ENCODE measurements at regions not wholly inside any gene's neighbourhood (a gene's known extent, or its start where the extent isn't known, plus 50 kb on each side); places are given as distances from the start of the nearest gene placed in this dataset.
"Not testable (repeated sequence)": the region's sequence is repeated elsewhere in the genome, so short reads cannot be mapped to it uniquely, and the experiment has no call there.

DNA sequence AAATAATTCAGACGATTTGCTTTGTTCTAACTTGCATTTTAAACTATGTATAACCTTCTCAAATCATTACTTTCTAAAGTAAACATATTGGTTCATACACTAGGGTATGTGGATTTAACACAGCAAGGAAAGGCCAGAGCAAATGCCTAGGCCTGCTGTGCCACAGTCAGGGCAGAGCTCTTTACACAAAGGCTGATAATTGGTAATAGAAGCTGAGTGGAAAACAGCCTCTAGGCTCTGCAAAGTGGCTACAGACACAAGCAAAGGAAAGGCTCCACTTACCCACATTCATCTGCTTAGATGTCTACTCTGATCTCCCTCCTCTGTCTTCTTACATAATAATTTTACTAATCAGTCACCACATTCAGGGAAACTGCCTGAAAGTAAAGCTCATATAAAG, 382.9 kb downstream of the OLFM4 start:
- no peak for FAIRE-seq

- FAIRE-seq: no peak
Observed at GRCh38 chr13:53415135-53415534, 386.5 kb downstream of the OLFM4 start.

DNA sequence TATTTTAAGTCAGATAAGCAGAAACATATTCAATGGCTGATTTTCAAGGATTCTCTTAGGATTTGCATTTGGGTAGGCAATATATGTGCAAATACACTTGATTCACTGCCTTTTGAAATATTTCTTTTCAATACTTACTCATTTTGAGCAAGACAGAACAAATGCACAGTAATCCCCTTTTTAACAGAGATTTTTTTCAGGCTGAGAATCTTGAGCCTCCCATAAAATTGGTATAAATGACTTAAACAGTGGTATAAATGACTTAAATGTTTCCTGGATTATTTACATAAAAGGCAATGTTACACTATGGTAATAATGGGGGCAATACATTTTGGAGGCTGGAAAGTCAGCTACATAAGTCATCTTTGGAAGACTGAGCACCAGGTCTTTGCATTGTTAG, 389.0 kb downstream of the OLFM4 start:
- no peak for FAIRE-seq

- peak; percentile 92 for FAIRE-seq
Observed at GRCh38 chr13:53422415-53422814, 393.8 kb downstream of the OLFM4 start.

GRCh38 chr13:53436396-53436795, 407.8 kb downstream of the OLFM4 start:
- no peak for FAIRE-seq

- FAIRE-seq: no peak
Observed at GRCh38 chr13:53439439-53440225, 411.0 kb downstream of the OLFM4 start.

- FAIRE-seq: no peak
Observed at GRCh38 chr13:53442979-53443378, 414.4 kb downstream of the OLFM4 start.

- no peak for FAIRE-seq
Observed at GRCh38 chr13:53445686-53446085, 417.1 kb downstream of the OLFM4 start.

DNA sequence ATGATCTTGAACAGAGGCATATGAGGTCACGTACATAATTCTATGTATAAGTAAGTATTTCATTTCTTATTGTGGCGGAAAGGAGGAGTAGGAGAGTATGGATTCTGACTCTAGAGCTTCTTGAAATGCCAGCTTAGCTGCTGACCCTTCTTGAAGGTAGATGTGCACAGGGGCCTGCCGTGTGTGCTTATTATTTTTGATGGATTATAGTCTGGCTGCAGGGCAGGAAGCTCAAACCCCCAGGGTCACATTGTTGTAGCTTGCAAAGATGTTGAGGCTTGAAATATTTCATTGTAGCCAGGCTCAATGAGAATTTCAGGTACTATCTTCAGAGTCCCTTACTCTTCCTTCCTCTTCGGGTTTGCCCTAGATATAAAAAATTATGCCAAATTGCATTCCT, 418.8 kb downstream of the OLFM4 start:
- FAIRE-seq: no peak

DNA sequence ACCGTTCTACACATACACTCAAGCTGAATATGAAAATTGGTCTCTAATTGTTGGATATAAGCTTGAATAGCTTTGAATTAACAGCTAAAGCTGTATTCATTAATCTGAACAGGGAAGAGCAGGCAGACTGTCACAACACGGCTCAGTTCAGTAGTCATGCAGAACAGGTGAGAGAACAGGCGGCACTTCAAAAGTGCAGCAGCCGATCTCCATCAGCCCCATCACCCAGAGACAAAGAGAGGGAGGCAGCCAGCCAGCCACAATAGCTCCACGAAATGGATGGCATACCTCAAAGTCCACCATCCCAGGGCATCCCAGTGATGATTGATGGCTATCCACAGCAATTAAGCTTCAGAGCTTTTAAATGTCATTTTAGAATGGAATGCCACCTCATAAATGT, 419.2 kb downstream of the OLFM4 start:
- no peak for FAIRE-seq

DNA sequence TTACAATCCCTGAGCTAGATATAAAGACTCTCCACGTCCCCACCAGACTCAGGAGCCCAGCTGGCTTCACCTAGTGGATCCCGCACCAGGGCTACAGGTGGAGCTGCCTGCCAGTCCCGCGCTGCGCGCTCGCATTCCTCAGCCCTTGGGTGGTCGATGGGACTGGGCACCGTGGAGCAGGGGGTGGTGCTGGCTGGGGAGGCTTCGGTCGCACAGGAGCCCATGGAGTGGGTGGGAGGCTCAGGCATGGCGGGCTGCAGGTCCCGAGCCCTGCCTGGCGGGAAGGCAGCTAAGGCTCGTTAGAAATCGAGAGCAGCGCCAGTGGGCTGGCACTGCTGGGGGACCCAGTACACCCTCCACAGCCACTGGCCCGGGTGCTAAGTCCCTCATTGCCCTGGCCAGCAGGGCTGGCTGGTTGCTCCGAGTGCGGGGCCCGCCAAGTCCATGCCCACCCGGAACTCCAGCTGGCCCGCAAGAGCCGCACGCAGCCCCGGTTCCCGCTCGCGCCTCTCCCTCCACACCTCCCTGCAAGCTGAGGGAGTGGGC, 423.7 kb downstream of the OLFM4 start:
- FAIRE-seq: not testable (repeated sequence)

DNA sequence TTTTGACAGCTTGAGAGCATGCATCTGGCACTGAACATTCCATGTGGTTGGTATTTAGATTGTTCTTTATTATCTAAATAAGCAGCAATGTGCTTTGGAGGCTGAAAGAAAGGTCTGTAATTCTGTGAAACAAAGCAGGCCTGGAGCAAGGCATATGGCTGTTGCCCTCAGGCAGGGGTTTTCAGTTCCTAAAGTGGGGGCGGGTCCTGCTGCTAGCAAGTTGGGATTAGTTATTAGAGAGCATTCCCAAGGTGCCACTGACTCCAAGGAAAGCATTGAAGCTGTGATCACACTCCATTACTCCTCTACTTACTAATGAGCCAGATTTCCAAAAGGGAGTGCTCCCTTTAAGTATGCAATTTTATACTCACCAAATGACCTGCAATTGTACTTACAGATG, 432.2 kb downstream of the OLFM4 start:
- FAIRE-seq: no peak

DNA sequence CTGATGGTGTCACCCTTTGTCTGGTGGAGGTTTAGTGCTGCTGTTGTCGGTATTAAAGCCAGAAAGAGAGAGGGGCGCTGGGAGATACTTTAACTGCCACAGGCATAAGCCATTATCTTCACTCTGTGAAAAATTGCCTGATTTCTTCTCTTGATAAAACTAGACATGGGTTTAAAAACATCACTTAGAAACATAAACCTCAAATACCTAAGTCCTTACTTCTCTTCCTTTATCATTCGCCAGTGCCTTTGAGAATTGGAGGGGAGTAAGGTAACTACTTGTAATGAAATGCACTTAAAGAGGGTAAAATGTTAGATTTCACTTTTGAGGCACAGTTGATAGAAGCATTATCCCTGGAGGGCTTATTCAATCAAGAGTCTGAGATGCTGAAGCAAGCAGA, 434.5 kb downstream of the OLFM4 start:
- FAIRE-seq: no peak

DNA sequence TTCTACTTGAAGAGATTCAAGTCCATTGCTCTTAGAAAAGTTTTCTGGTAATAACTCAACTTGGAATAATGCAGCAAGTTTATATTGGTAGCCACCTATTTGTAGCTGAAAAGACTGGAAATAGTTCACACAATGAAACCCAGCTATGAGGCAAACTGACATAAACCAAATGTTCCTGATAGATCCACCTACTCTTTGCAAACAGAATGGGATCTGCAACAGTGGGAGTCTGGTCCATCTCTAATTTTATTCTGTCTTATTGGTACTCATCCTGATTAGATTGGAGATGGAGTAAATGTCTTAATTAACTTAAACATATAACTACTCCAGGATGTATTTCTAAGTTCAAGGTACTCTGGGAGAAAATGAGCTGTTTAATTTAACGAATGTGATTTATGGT, 438.0 kb downstream of the OLFM4 start:
- no peak for FAIRE-seq

GRCh38 chr13:53473397-53473796, 444.8 kb downstream of the OLFM4 start:
- no peak for FAIRE-seq

- no peak for FAIRE-seq
Observed at GRCh38 chr13:53474878-53475277, 446.3 kb downstream of the OLFM4 start.

- FAIRE-seq: no peak
Observed at GRCh38 chr13:53490752-53491151, 462.1 kb downstream of the OLFM4 start.

DNA sequence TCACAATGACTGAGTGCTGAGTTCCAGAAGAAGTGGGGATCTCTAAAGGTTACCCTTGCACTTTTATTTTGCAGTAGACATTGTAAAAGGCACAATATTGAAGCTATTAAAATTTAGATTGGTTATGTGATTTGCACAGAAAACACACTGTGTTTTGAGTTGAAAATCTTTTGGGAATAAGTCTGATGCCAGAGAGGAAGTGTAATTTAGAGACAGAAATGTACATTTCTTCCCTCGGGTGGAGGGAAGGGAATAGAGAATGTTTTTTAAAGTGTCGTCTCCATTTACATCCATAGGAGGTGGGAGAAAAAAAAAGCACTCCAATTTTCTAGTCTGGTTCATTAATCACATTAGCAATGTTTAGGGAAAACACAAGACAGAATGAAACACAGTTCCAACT, 465.8 kb downstream of the OLFM4 start:
- FAIRE-seq: no peak

DNA sequence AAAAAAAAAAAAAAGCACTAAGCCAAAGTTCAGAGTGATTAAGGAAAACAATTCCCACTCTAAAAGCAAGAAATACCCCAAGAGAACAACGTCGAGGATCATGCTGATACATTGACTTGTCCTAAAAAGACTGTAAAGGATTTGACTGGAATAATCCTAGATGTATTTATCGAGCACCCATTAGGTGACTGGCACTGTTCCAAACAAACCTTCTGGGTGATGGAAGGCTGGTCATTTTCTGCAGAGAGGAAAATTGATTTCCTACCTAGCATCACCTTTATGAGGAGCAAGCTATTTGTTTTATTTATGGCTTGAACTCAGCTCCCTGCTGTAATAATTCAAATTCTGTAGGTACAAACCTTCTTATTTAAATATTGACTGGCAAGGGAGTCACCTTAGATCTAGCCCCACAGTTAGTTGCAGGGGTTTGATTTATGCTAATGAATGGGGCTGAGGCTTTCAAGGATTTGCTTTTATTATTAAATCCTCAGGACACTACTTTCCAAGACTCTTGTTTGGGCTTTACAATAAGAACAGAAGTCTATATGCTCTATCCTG, 471.0 kb downstream of the OLFM4 start:
- no peak for FAIRE-seq

- FAIRE-seq: no peak
Observed at GRCh38 chr13:53501387-53501786, 472.8 kb downstream of the OLFM4 start.

DNA sequence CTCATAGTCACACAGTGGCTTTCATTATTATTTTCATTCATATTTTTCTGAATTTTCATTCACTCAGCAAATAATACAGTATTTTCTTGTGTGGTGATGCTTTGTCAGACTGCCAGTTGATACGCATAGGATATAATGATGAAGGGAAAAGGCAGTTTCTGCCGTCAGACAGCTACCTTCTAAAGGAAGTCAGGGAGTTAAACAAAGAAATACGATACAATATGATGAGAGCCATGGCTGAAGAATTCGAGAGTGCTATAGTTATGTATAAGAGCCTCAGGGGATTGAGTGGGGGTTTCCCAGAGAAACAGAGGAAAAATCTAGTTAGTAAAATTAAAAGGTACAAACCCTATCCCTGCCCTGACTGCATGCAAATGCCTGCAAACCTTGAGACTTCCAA, 479.1 kb downstream of the OLFM4 start:
- no peak for FAIRE-seq

GRCh38 chr13:53512635-53513034, 484.0 kb downstream of the OLFM4 start:
- FAIRE-seq: no peak

DNA sequence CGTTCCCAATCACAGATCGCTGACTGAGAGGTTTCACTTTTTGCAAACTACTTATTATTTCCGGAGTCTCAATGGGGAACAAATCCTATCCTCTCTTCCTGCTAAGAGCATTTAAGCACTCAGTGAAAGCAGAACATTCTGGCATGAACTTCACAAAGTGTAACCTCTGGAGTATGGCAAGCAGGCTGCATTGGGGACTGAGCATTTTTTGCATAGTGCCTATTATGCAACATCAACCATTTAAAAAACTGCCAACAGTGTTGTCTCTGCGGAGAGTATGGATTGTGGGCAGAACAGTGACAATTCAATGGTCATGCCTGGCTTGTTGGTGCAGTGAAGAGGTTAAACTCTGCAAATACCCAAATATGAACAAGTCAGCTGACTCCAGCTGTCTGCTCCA, 484.6 kb downstream of the OLFM4 start:
- FAIRE-seq: no peak

DNA sequence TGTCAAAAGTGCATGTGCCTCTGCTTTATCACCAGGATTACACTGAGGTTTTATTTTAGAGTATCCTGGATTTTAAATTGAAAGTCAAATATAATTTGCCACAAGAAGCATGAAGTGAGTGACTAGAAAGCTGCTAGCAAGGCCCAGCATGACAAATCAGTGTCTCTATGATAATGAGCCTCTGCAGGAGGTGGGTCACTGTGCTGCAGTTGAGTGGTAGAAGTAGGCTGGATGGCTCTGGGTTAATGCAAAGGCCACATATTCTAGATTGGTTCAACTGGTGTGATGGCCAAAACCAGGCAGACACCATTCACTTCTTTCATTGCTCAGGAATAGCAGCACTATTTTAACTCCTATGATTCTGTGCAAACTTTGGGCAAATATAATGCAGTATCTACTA, 491.5 kb downstream of the OLFM4 start:
- FAIRE-seq: no peak

DNA sequence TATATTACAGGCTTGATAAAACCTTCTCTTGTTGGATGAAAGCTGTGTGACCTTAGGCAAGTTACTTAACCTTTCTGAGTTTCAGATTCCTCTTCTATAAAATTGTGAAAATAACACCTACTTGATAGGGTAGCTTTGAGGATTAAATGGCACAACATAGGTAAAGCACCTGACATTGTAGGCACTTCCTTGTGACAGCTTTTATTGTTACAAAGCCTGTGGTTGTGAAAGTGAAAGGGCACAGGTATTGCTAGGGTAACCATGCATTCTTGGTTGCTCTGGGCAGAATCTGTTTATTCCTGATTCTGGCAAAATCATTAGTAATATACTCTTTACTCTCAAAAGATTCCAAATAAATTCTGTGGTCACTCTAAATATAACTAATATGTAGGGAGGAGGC, 493.4 kb downstream of the OLFM4 start:
- no peak for FAIRE-seq
